CD4-positive, CD25-positive, alpha-beta regulatory T cell (primary cell): ENCODE measurements at regions not wholly inside any gene's neighbourhood (a gene's known extent, or its start where the extent isn't known, plus 50 kb on each side); places are given as distances from the start of the nearest gene placed in this dataset.
"Not testable (repeated sequence)": the region's sequence is repeated elsewhere in the genome, so short reads cannot be mapped to it uniquely, and the experiment has no call there.

Experiments
- ATAC-seq, 2 donors: fragments of 150-1000 bp; cut with Tn5 transposase; one replicate each; pipeline ENCODE4 v1.10.0; 2021; ENCODE audit warnings: low read depth in 2 of 2, moderate number of reproducible peaks in 2 of 2, moderate library complexity in 1 of 2
- DNase-seq, 3 donors: peaks; one replicate each; pipeline versions ENCODE4 v3.0.0 to v3.0.0-alpha.2; 2012 to 2022; ENCODE audit warnings: mixed read lengths in 1 of 3
- H3K27ac ChIP-seq: one replicate; pipeline ENCODE4 v1.7.0; 2013; ENCODE audit warnings: mild to moderate bottlenecking, low read length; ENCODE audit not compliant: insufficient read depth, poor library complexity, severe bottlenecking
- H3K27me3 ChIP-seq: one replicate; pipeline ENCODE4 v1.7.0; 2013; ENCODE audit warnings: low read length; ENCODE audit not compliant: control insufficient read depth, insufficient read depth
- H3K36me3 ChIP-seq: one replicate; pipeline ENCODE4 v1.7.0; 2013; ENCODE audit warnings: mild to moderate bottlenecking, low read length, moderate library complexity; ENCODE audit not compliant: control insufficient read depth, insufficient read depth
- H3K4me1 ChIP-seq: 2 replicates; pipeline ENCODE4 v1.7.0; 2013; ENCODE audit warnings: mild to moderate bottlenecking, low read length; ENCODE audit not compliant: insufficient read depth, control insufficient read depth, poor library complexity, severe bottlenecking
- H3K4me3 ChIP-seq: one replicate; pipeline ENCODE4 v1.7.0; 2013; ENCODE audit warnings: low read depth, mild to moderate bottlenecking, low read length, moderate library complexity
- H3K9me3 ChIP-seq, 2 experiments: 1 replicate in 1 of 2; 2 replicates in 1 of 2; pipeline ENCODE4 v1.7.0; 2013; ENCODE audit warnings: low read length in 2 of 2, mild to moderate bottlenecking in 1 of 2, moderate library complexity in 1 of 2; ENCODE audit not compliant: control insufficient read depth in 2 of 2
- H3K27ac Mint-ChIP-seq, 3 donors: one replicate each; pipeline ENCODE4 v1.8.0; 2020 to 2022; ENCODE audit warnings: mild to moderate bottlenecking in 3 of 3, mixed read lengths in 3 of 3, moderate library complexity in 2 of 3
- H3K27me3 Mint-ChIP-seq: one replicate; pipeline ENCODE4 v1.8.0; 2022; ENCODE audit warnings: mild to moderate bottlenecking, mixed read lengths
- H3K36me3 Mint-ChIP-seq: one replicate; pipeline ENCODE4 v1.8.0; 2020; ENCODE audit warnings: mixed read lengths
- H3K4me1 Mint-ChIP-seq, 4 donors: one replicate each; pipeline ENCODE4 v1.8.0; 2020 to 2022; ENCODE audit warnings: mixed read lengths in 4 of 4, mild to moderate bottlenecking in 1 of 4
- H3K4me3 Mint-ChIP-seq, 4 donors: one replicate each; pipeline ENCODE4 v1.8.0; 2020 to 2022; ENCODE audit warnings: mild to moderate bottlenecking in 4 of 4, mixed read lengths in 4 of 4, moderate library complexity in 3 of 4
- H3K9me3 Mint-ChIP-seq, 7 donors: one replicate each; pipeline ENCODE4 v1.8.0; 2020 to 2022; ENCODE audit warnings: mixed read lengths in 7 of 7, mild to moderate bottlenecking in 3 of 7, moderate library complexity in 2 of 7

GRCh38 chr14:105764254-105764901 lies 238.0 kb downstream of the TMEM121 start:
- not testable (repeated sequence) for H3K27ac Mint-ChIP-seq, H3K36me3 Mint-ChIP-seq, H3K27me3 ChIP-seq, H3K4me1 ChIP-seq, H3K36me3 ChIP-seq, H3K27ac ChIP-seq, H3K27me3 Mint-ChIP-seq, H3K4me3 ChIP-seq, H3K9me3 Mint-ChIP-seq, H3K9me3 ChIP-seq, H3K4me3 Mint-ChIP-seq, ATAC-seq, H3K4me1 Mint-ChIP-seq, DNase-seq

- H3K9me3 ChIP-seq, DNase-seq, H3K27ac Mint-ChIP-seq, H3K9me3 Mint-ChIP-seq, H3K4me3 Mint-ChIP-seq, H3K27me3 Mint-ChIP-seq, H3K36me3 ChIP-seq, H3K4me1 ChIP-seq, H3K36me3 Mint-ChIP-seq, H3K27me3 ChIP-seq, H3K27ac ChIP-seq, H3K4me3 ChIP-seq, ATAC-seq, H3K4me1 Mint-ChIP-seq: not testable (repeated sequence)
Measured at GRCh38 chr14:105765072-105765825, 238.9 kb downstream of the TMEM121 start.

GRCh38 chr14:105765893-105766614 lies 239.7 kb downstream of the TMEM121 start:
- H3K4me1 ChIP-seq = no peaks in the 10 kb centered on the region
- Mint-ChIP-seq H3K36me3 (no peaks in the 10 kb centered on the region), H3K4me1 (peaks cover 0 to 3% (median 0%) of the 10 kb centered on the region in 4 donors), H3K27ac (no peak overlapping the region), H3K4me3 (no peak overlapping the region), H3K27me3 (no peaks in the 10 kb centered on the region), H3K9me3 (peaks cover 0 to 2% (median 0%) of the 10 kb centered on the region in 7 donors)
- no peaks in the 10 kb centered on the region for H3K27me3 ChIP-seq
- DNase-seq (no peak), ATAC-seq (no peak)
- H3K4me3 ChIP-seq = no peak overlapping the region
- no peaks in the 10 kb centered on the region for H3K9me3 ChIP-seq
- no peak overlapping the region for H3K27ac ChIP-seq
- H3K36me3 ChIP-seq = no peaks in the 10 kb centered on the region

GRCh38 chr14:105767315-105767714 lies 240.9 kb downstream of the TMEM121 start:
- no peak for DNase-seq
- no peaks in the 10 kb centered on the region for H3K27me3 ChIP-seq
- no peaks in the 10 kb centered on the region for H3K27me3 Mint-ChIP-seq
- ATAC-seq = no peak
- no peak overlapping the region for H3K27ac ChIP-seq
- H3K9me3 ChIP-seq = no peaks in the 10 kb centered on the region
- H3K4me3 Mint-ChIP-seq = no peak overlapping the region
- H3K9me3 Mint-ChIP-seq = no peaks in the 10 kb centered on the region
- H3K4me1 ChIP-seq = no peaks in the 10 kb centered on the region
- H3K27ac Mint-ChIP-seq = peak overlapping the region in 1 of 3 donors; percentile 92
- no peaks in the 10 kb centered on the region for H3K36me3 ChIP-seq
- H3K4me1 Mint-ChIP-seq = no peaks in the 10 kb centered on the region
- H3K36me3 Mint-ChIP-seq = no peaks in the 10 kb centered on the region
- H3K4me3 ChIP-seq = no peak overlapping the region

- not testable (repeated sequence) for H3K4me3 Mint-ChIP-seq, H3K36me3 ChIP-seq, DNase-seq, H3K27me3 ChIP-seq, H3K27ac ChIP-seq, ATAC-seq, H3K4me1 Mint-ChIP-seq, H3K9me3 ChIP-seq, H3K36me3 Mint-ChIP-seq, H3K27ac Mint-ChIP-seq, H3K4me1 ChIP-seq, H3K4me3 ChIP-seq, H3K9me3 Mint-ChIP-seq, H3K27me3 Mint-ChIP-seq
Measured at GRCh38 chr14:105768039-105768438, 241.7 kb downstream of the TMEM121 start.

GRCh38 chr14:105769061-105769730 lies 242.8 kb downstream of the TMEM121 start:
- not testable (repeated sequence) for H3K27me3 ChIP-seq, H3K36me3 ChIP-seq, H3K9me3 Mint-ChIP-seq, H3K27ac ChIP-seq, H3K4me3 ChIP-seq, H3K27me3 Mint-ChIP-seq, ATAC-seq, H3K36me3 Mint-ChIP-seq, H3K9me3 ChIP-seq, H3K4me3 Mint-ChIP-seq, H3K4me1 Mint-ChIP-seq, DNase-seq, H3K27ac Mint-ChIP-seq, H3K4me1 ChIP-seq

GRCh38 chr14:105770619-105771216 lies 244.3 kb downstream of the TMEM121 start:
- H3K27ac ChIP-seq, H3K36me3 Mint-ChIP-seq, H3K4me1 Mint-ChIP-seq, H3K36me3 ChIP-seq, H3K4me1 ChIP-seq, ATAC-seq, H3K27ac Mint-ChIP-seq, H3K27me3 Mint-ChIP-seq, H3K4me3 Mint-ChIP-seq, DNase-seq, H3K4me3 ChIP-seq, H3K27me3 ChIP-seq, H3K9me3 Mint-ChIP-seq, H3K9me3 ChIP-seq: not testable (repeated sequence)
